ENCODE measurements at regions not wholly inside any gene's neighbourhood (a gene's known extent, or its start where the extent isn't known, plus 50 kb on each side); places are given as distances from the start of the nearest gene placed in this dataset.
A peak's percentile ranks its signal among the peaks of the same experiment; 100 is the strongest.

DNA sequence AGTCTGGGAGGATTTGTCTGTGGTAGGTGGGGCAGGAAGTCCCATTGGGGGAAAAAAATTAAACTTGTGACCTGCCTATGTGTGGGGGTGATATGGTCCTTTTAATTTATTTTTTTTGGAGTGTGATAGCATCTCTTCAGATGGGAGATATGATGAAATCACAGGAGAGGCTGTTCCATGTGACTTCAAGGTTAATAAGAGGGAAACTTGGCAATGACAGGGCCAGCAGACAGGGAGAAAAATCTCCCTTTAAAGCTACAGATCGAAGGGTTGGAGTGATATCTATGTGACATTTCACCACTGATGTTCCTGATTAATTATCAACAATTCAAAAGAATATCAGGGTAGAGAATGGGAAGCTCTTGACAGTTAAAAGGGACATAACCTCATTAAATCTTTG, 886.9 kb downstream of the TUSC7 start:
- DNase-seq (ENCODE audit: low read depth in 1 of 2, low spot score in 1 of 2) = no peak
- Histone ChIP-seq H3K27me3 (no peaks in the 10 kb centered on the region), H3K4me1 (ENCODE audit: low read depth) (peaks cover 43% of the 10 kb centered on the region), H3K36me3 (no peaks in the 10 kb centered on the region), H3K9me3 (ENCODE audit: low read depth) (no peaks in the 10 kb centered on the region), H3K4me3 (no peak overlapping the region), H3K27ac (no peak overlapping the region)
- TF ChIP-seq, protein P1, sequence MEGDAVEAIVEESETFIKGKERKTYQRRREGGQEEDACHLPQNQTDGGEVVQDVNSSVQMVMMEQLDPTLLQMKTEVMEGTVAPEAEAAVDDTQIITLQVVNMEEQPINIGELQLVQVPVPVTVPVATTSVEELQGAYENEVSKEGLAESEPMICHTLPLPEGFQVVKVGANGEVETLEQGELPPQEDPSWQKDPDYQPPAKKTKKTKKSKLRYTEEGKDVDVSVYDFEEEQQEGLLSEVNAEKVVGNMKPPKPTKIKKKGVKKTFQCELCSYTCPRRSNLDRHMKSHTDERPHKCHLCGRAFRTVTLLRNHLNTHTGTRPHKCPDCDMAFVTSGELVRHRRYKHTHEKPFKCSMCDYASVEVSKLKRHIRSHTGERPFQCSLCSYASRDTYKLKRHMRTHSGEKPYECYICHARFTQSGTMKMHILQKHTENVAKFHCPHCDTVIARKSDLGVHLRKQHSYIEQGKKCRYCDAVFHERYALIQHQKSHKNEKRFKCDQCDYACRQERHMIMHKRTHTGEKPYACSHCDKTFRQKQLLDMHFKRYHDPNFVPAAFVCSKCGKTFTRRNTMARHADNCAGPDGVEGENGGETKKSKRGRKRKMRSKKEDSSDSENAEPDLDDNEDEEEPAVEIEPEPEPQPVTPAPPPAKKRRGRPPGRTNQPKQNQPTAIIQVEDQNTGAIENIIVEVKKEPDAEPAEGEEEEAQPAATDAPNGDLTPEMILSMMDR (IDR thresholded peaks at IDR 0.05; ENCODE audit: low read depth, low read length) = no peak

GRCh38 chr3:117597865-117598264, 888.3 kb downstream of the TUSC7 start:
- peak in 1 of 2 donors; percentile 70 for DNase-seq (ENCODE audit: low read depth in 1 of 2, low spot score in 1 of 2)
- no peaks in the 10 kb centered on the region for H3K36me3 ChIP-seq
- TF ChIP-seq, protein P1 (IDR thresholded peaks at IDR 0.05; ENCODE audit: low read depth, low read length) = no peak
- H3K27ac ChIP-seq = no peak overlapping the region
- H3K4me3 ChIP-seq = no peak overlapping the region
- no peaks in the 10 kb centered on the region for H3K27me3 ChIP-seq
- H3K9me3 ChIP-seq (ENCODE audit: low read depth) = no peaks in the 10 kb centered on the region
- H3K4me1 ChIP-seq (ENCODE audit: low read depth) = peaks cover 52% of the 10 kb centered on the region

- TF ChIP-seq, protein P1 (IDR thresholded peaks at IDR 0.05; ENCODE audit: low read depth, low read length) = no peak
- DNase-seq (ENCODE audit: low read depth in 1 of 2, low spot score in 1 of 2) = no peak
- H3K27ac ChIP-seq = no peak overlapping the region
- H3K9me3 ChIP-seq (ENCODE audit: low read depth) = no peaks in the 10 kb centered on the region
- peaks cover 44% of the 10 kb centered on the region for H3K4me1 ChIP-seq (ENCODE audit: low read depth)
- H3K4me3 ChIP-seq = no peak overlapping the region
- no peaks in the 10 kb centered on the region for H3K36me3 ChIP-seq
- H3K27me3 ChIP-seq = no peaks in the 10 kb centered on the region
Measured at GRCh38 chr3:117600112-117600511, 890.5 kb downstream of the TUSC7 start.

GRCh38 chr3:117600666-117601065, 891.1 kb downstream of the TUSC7 start:
- H3K36me3 ChIP-seq = no peaks in the 10 kb centered on the region
- no peaks in the 10 kb centered on the region for H3K9me3 ChIP-seq (ENCODE audit: low read depth)
- H3K27me3 ChIP-seq = no peaks in the 10 kb centered on the region
- DNase-seq (ENCODE audit: low read depth in 1 of 2, low spot score in 1 of 2) = no peak
- no peak overlapping the region for H3K27ac ChIP-seq
- peaks cover 42% of the 10 kb centered on the region for H3K4me1 ChIP-seq (ENCODE audit: low read depth)
- TF ChIP-seq, protein P1 (IDR thresholded peaks at IDR 0.05; ENCODE audit: low read depth, low read length) = no peak
- H3K4me3 ChIP-seq = no peak overlapping the region

DNA sequence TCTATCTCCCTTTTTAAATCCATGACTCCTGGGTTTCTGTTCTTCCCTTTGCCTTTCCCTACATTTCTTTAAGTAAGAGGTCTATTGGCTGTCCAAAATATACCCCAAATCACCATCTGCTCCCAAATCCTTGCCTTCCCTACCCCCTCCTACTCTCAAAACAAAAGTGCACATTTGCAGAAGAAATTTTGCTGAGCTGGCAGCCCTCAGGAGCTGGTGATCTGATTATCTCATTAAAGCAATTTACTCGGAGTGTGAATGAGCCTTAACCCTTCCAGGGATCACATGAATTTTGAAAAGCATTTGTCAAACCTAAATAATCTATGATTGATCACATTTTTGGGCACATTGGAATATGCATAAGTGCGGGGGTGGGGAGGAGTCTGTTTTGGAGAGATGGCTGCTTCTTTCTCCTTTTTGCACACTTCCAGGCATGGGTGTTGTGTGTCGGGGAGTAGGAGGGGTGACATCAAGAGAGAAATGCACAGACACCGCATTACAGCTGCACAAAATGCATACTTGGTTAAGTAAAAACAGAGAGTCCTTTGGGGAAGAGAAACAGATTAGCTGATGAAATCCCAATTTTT, 892.6 kb downstream of the TUSC7 start:
- no peak for DNase-seq (ENCODE audit: low read depth in 1 of 2, low spot score in 1 of 2)
- Histone ChIP-seq H3K36me3 (no peaks in the 10 kb centered on the region), H3K9me3 (ENCODE audit: low read depth) (no peaks in the 10 kb centered on the region), H3K4me3 (no peak overlapping the region), H3K27me3 (no peaks in the 10 kb centered on the region), H3K4me1 (ENCODE audit: low read depth) (peaks cover 34% of the 10 kb centered on the region), H3K27ac (no peak overlapping the region)
- TF ChIP-seq, protein P1 (IDR thresholded peaks at IDR 0.05; ENCODE audit: low read depth, low read length) = no peak

Data from cardiac muscle cell (in vitro differentiated cells and primary cell).